T-helper 17 cell (primary cell): ENCODE measurements at regions not wholly inside any gene's neighbourhood (a gene's known extent, or its start where the extent isn't known, plus 50 kb on each side); places are given as distances from the start of the nearest gene placed in this dataset.

Experiments
- ATAC-seq: fragments of 150-1000 bp; cut with Tn5 transposase; 2 replicates; pipeline ENCODE4 v1.10.0; 2021; ENCODE audit warnings: mild to moderate bottlenecking, moderate library complexity
- DNase-seq, 3 donors: peaks; one replicate each; pipeline versions ENCODE4 v3.0.0 to v3.0.0-alpha.2; 2020 to 2021
- H3K9me3 ChIP-seq: one replicate; pipeline ENCODE4 v1.7.0; 2013; ENCODE audit warnings: low read length, mild to moderate bottlenecking; ENCODE audit not compliant: control insufficient read depth, poor library complexity, severe bottlenecking
- H3K27ac Mint-ChIP-seq: one replicate; pipeline ENCODE4 v1.8.0; 2022; ENCODE audit warnings: mild to moderate bottlenecking, moderate library complexity, mixed read lengths
- H3K27me3 Mint-ChIP-seq: one replicate; pipeline ENCODE4 v1.8.0; 2022; ENCODE audit warnings: mixed read lengths
- H3K36me3 Mint-ChIP-seq: one replicate; pipeline ENCODE4 v1.8.0; 2022; ENCODE audit warnings: low read depth, mixed read lengths
- H3K4me1 Mint-ChIP-seq: one replicate; pipeline ENCODE4 v1.8.0; 2022; ENCODE audit warnings: mild to moderate bottlenecking, mixed read lengths
- H3K4me3 Mint-ChIP-seq: one replicate; pipeline ENCODE4 v1.8.0; 2022; ENCODE audit warnings: mild to moderate bottlenecking, moderate library complexity, mixed read lengths

- no peaks in the 10 kb centered on the region for H3K9me3 ChIP-seq
- no peak for DNase-seq
- H3K4me3 Mint-ChIP-seq: no peak overlapping the region
- no peak for ATAC-seq
- no peak overlapping the region for H3K27ac Mint-ChIP-seq
- H3K36me3 Mint-ChIP-seq: peaks cover 3% of the 10 kb centered on the region
- H3K4me1 Mint-ChIP-seq: no peaks in the 10 kb centered on the region
- H3K27me3 Mint-ChIP-seq: peaks cover 17% of the 10 kb centered on the region
Observed at GRCh38 chr13:78845656-78846365, 186.9 kb upstream of the OBI1 start.

GRCh38 chr13:78844106-78844505, 185.2 kb upstream of the OBI1 start:
- no peaks in the 10 kb centered on the region for H3K4me1 Mint-ChIP-seq
- H3K4me3 Mint-ChIP-seq: no peak overlapping the region
- no peaks in the 10 kb centered on the region for H3K9me3 ChIP-seq
- no peaks in the 10 kb centered on the region for H3K36me3 Mint-ChIP-seq
- no peak for DNase-seq
- no peak for ATAC-seq
- H3K27me3 Mint-ChIP-seq: peaks cover 17% of the 10 kb centered on the region
- H3K27ac Mint-ChIP-seq: no peak overlapping the region

GRCh38 chr13:78841358-78841963, 182.5 kb upstream of the OBI1 start:
- Mint-ChIP-seq H3K27ac (no peak overlapping the region), H3K36me3 (no peaks in the 10 kb centered on the region), H3K27me3 (peaks cover 6% of the 10 kb centered on the region), H3K4me3 (no peak overlapping the region), H3K4me1 (no peaks in the 10 kb centered on the region)
- no peak for ATAC-seq
- H3K9me3 ChIP-seq: no peaks in the 10 kb centered on the region
- DNase-seq: no peak

GRCh38 chr13:78836238-78836784, 177.4 kb upstream of the OBI1 start:
- no peak overlapping the region for H3K4me3 Mint-ChIP-seq
- no peaks in the 10 kb centered on the region for H3K36me3 Mint-ChIP-seq
- H3K27me3 Mint-ChIP-seq: peaks cover 6% of the 10 kb centered on the region
- ATAC-seq (no peak), DNase-seq (no peak)
- H3K9me3 ChIP-seq: no peaks in the 10 kb centered on the region
- H3K27ac Mint-ChIP-seq: no peak overlapping the region
- no peaks in the 10 kb centered on the region for H3K4me1 Mint-ChIP-seq

GRCh38 chr13:78832461-78832860, 173.5 kb upstream of the OBI1 start:
- Mint-ChIP-seq H3K27me3 (peaks cover 36% of the 10 kb centered on the region), H3K4me3 (no peak overlapping the region), H3K4me1 (no peaks in the 10 kb centered on the region), H3K27ac (no peak overlapping the region), H3K36me3 (no peaks in the 10 kb centered on the region)
- no peak for ATAC-seq
- H3K9me3 ChIP-seq: no peaks in the 10 kb centered on the region
- DNase-seq: no peak

GRCh38 chr13:78830508-78830907, 171.6 kb upstream of the OBI1 start:
- peaks cover 41% of the 10 kb centered on the region for H3K27me3 Mint-ChIP-seq
- no peaks in the 10 kb centered on the region for H3K36me3 Mint-ChIP-seq
- no peaks in the 10 kb centered on the region for H3K9me3 ChIP-seq
- no peak overlapping the region for H3K27ac Mint-ChIP-seq
- no peak for DNase-seq
- no peak for ATAC-seq
- H3K4me1 Mint-ChIP-seq: no peaks in the 10 kb centered on the region
- no peak overlapping the region for H3K4me3 Mint-ChIP-seq

- no peak for ATAC-seq
- H3K9me3 ChIP-seq: no peaks in the 10 kb centered on the region
- no peaks in the 10 kb centered on the region for H3K36me3 Mint-ChIP-seq
- no peak overlapping the region for H3K27ac Mint-ChIP-seq
- H3K27me3 Mint-ChIP-seq: peaks cover 41% of the 10 kb centered on the region
- no peak overlapping the region for H3K4me3 Mint-ChIP-seq
- no peaks in the 10 kb centered on the region for H3K4me1 Mint-ChIP-seq
- no peak for DNase-seq
Observed at GRCh38 chr13:78829821-78830220, 170.9 kb upstream of the OBI1 start.

- no peaks in the 10 kb centered on the region for H3K4me1 Mint-ChIP-seq
Observed at GRCh38 chr13:78827471-78827870, 168.5 kb upstream of the OBI1 start.

GRCh38 chr13:78826936-78827335, 168.0 kb upstream of the OBI1 start:
- Mint-ChIP-seq H3K27ac (no peak overlapping the region), H3K4me1 (no peaks in the 10 kb centered on the region), H3K27me3 (peaks cover 35% of the 10 kb centered on the region), H3K4me3 (no peak overlapping the region), H3K36me3 (no peaks in the 10 kb centered on the region)
- no peaks in the 10 kb centered on the region for H3K9me3 ChIP-seq
- no peak for DNase-seq
- ATAC-seq: no peak

More at GRCh38 chr13:78827471-78827870, 168.5 kb upstream of the OBI1 start:
- DNase-seq (no peak), ATAC-seq (no peak)
- Mint-ChIP-seq H3K4me3 (no peak overlapping the region), H3K27me3 (peaks cover 35% of the 10 kb centered on the region), H3K36me3 (no peaks in the 10 kb centered on the region), H3K27ac (no peak overlapping the region)
- H3K9me3 ChIP-seq: no peaks in the 10 kb centered on the region

GRCh38 chr13:78826312-78826711, 167.4 kb upstream of the OBI1 start:
- no peaks in the 10 kb centered on the region for H3K36me3 Mint-ChIP-seq
- H3K4me3 Mint-ChIP-seq: no peak overlapping the region
- H3K4me1 Mint-ChIP-seq: no peaks in the 10 kb centered on the region
- ATAC-seq (no peak), DNase-seq (no peak)
- no peak overlapping the region for H3K27ac Mint-ChIP-seq
- peaks cover 35% of the 10 kb centered on the region for H3K27me3 Mint-ChIP-seq
- H3K9me3 ChIP-seq: no peaks in the 10 kb centered on the region

- no peaks in the 10 kb centered on the region for H3K36me3 Mint-ChIP-seq
- no peak for ATAC-seq
- H3K9me3 ChIP-seq: no peaks in the 10 kb centered on the region
- peaks cover 21% of the 10 kb centered on the region for H3K27me3 Mint-ChIP-seq
- no peaks in the 10 kb centered on the region for H3K4me1 Mint-ChIP-seq
- no peak overlapping the region for H3K4me3 Mint-ChIP-seq
- H3K27ac Mint-ChIP-seq: no peak overlapping the region
- DNase-seq: no peak
Observed at GRCh38 chr13:78820541-78820940, 161.6 kb upstream of the OBI1 start.

GRCh38 chr13:78816592-78816991, 157.6 kb upstream of the OBI1 start:
- no peaks in the 10 kb centered on the region for H3K9me3 ChIP-seq
- ATAC-seq: no peak
- no peak overlapping the region for H3K27ac Mint-ChIP-seq
- no peaks in the 10 kb centered on the region for H3K36me3 Mint-ChIP-seq
- H3K27me3 Mint-ChIP-seq: peaks cover 21% of the 10 kb centered on the region
- no peak for DNase-seq
- H3K4me3 Mint-ChIP-seq: no peak overlapping the region
- H3K4me1 Mint-ChIP-seq: no peaks in the 10 kb centered on the region

- no peaks in the 10 kb centered on the region for H3K4me1 Mint-ChIP-seq
- peaks cover 21% of the 10 kb centered on the region for H3K27me3 Mint-ChIP-seq
- no peak overlapping the region for H3K27ac Mint-ChIP-seq
- H3K4me3 Mint-ChIP-seq: no peak overlapping the region
- ATAC-seq: no peak
- no peak for DNase-seq
- no peaks in the 10 kb centered on the region for H3K9me3 ChIP-seq
- H3K36me3 Mint-ChIP-seq: no peaks in the 10 kb centered on the region
Observed at GRCh38 chr13:78816154-78816553, 157.2 kb upstream of the OBI1 start.

- H3K36me3 Mint-ChIP-seq: no peaks in the 10 kb centered on the region
- ATAC-seq (no peak), DNase-seq (no peak)
Observed at GRCh38 chr13:78806457-78806856, 147.5 kb upstream of the OBI1 start.

More at GRCh38 chr13:78806457-78806856, 147.5 kb upstream of the OBI1 start:
- Mint-ChIP-seq H3K27ac (no peak overlapping the region), H3K4me3 (no peak overlapping the region), H3K27me3 (no peaks in the 10 kb centered on the region), H3K4me1 (no peaks in the 10 kb centered on the region)
- H3K9me3 ChIP-seq: no peaks in the 10 kb centered on the region
